ENCODE measurements at regions not wholly inside any gene's neighbourhood (a gene's known extent, or its start where the extent isn't known, plus 50 kb on each side); places are given as distances from the start of the nearest gene placed in this dataset.
"Not testable (repeated sequence)": the region's sequence is repeated elsewhere in the genome, so short reads cannot be mapped to it uniquely, and the experiment has no call there.

- H3K27me3 ChIP-seq; H3K9me3 ChIP-seq (replicated peaks); H3K4me1 ChIP-seq; H3K36me3 ChIP-seq; H3K4me3 ChIP-seq; H3K27ac ChIP-seq: not testable (repeated sequence)
- peak in 1 of 2 experiments; percentile 20 for DNase-seq
Observed at GRCh38 chr6:168991695-168992094, 262.0 kb downstream of the THBS2 start.

- H3K27ac ChIP-seq = no peak overlapping the region
- peaks cover 4% of the 10 kb centered on the region; the same call in 1 of the 2 replicates for H3K4me1 ChIP-seq
- no peaks in the 10 kb centered on the region for H3K9me3 ChIP-seq (replicated peaks)
- no peak for DNase-seq
- H3K36me3 ChIP-seq = no peaks in the 10 kb centered on the region
- H3K4me3 ChIP-seq = no peak overlapping the region
- H3K27me3 ChIP-seq = no peaks in the 10 kb centered on the region
Observed at GRCh38 chr6:168990019-168990751, 263.5 kb downstream of the THBS2 start.

GRCh38 chr6:168989421-168989820, 264.2 kb downstream of the THBS2 start:
- no peak for DNase-seq

GRCh38 chr6:168988801-168989200, 264.8 kb downstream of the THBS2 start:
- H3K27ac ChIP-seq = no peak overlapping the region
- H3K27me3 ChIP-seq = no peaks in the 10 kb centered on the region
- peaks cover 4% of the 10 kb centered on the region; the same call in 1 of the 2 replicates for H3K4me1 ChIP-seq
- H3K36me3 ChIP-seq = no peaks in the 10 kb centered on the region
- H3K4me3 ChIP-seq = no peak overlapping the region
- no peak for DNase-seq
- 0 out of 2 replicates have a peak, but pooled peaks cover 3% of the 10 kb centered on the region for H3K9me3 ChIP-seq (replicated peaks)

More at GRCh38 chr6:168989421-168989820, 264.2 kb downstream of the THBS2 start:
- Histone ChIP-seq H3K9me3 (replicated peaks) (no peaks in the 10 kb centered on the region), H3K4me1 (peaks cover 4% of the 10 kb centered on the region; the same call in 1 of the 2 replicates), H3K27me3 (no peaks in the 10 kb centered on the region), H3K4me3 (no peak overlapping the region), H3K27ac (no peak overlapping the region), H3K36me3 (no peaks in the 10 kb centered on the region)

- H3K27me3 ChIP-seq = no peaks in the 10 kb centered on the region
- no peaks in the 10 kb centered on the region for H3K36me3 ChIP-seq
- H3K9me3 ChIP-seq (replicated peaks) = 0 out of 2 replicates have a peak, but pooled peaks cover 3% of the 10 kb centered on the region
- no peak for DNase-seq
- H3K27ac ChIP-seq = no peak overlapping the region
- no peak overlapping the region for H3K4me3 ChIP-seq
- H3K4me1 ChIP-seq = peaks cover 4% of the 10 kb centered on the region; the same call in 1 of the 2 replicates
Observed at GRCh38 chr6:168988280-168988679, 265.4 kb downstream of the THBS2 start.

- H3K27ac ChIP-seq = no peak overlapping the region
- H3K4me1 ChIP-seq = no peaks in the 10 kb centered on the region
- no peak for DNase-seq
- H3K36me3 ChIP-seq = no peaks in the 10 kb centered on the region
- H3K9me3 ChIP-seq (replicated peaks) = peaks cover 11% of the 10 kb centered on the region
- H3K27me3 ChIP-seq = no peaks in the 10 kb centered on the region
- no peak overlapping the region for H3K4me3 ChIP-seq
Observed at GRCh38 chr6:168985705-168986104, 267.9 kb downstream of the THBS2 start.

GRCh38 chr6:168983925-168984324, 269.7 kb downstream of the THBS2 start:
- Histone ChIP-seq H3K36me3 (no peaks in the 10 kb centered on the region), H3K27ac (no peak overlapping the region), H3K9me3 (replicated peaks) (peaks cover 25% of the 10 kb centered on the region), H3K4me3 (no peak overlapping the region), H3K27me3 (no peaks in the 10 kb centered on the region), H3K4me1 (no peaks in the 10 kb centered on the region)
- no peak for DNase-seq

- no peak overlapping the region for H3K4me3 ChIP-seq
- no peaks in the 10 kb centered on the region for H3K4me1 ChIP-seq
- H3K27ac ChIP-seq = no peak overlapping the region
- peaks cover 25% of the 10 kb centered on the region for H3K9me3 ChIP-seq (replicated peaks)
- DNase-seq = no peak
- H3K36me3 ChIP-seq = no peaks in the 10 kb centered on the region
- no peaks in the 10 kb centered on the region for H3K27me3 ChIP-seq
Observed at GRCh38 chr6:168981187-168981586, 272.5 kb downstream of the THBS2 start.

- DNase-seq = no peak
- Histone ChIP-seq H3K4me1 (no peaks in the 10 kb centered on the region), H3K36me3 (no peaks in the 10 kb centered on the region), H3K27me3 (no peaks in the 10 kb centered on the region), H3K4me3 (no peak overlapping the region), H3K9me3 (replicated peaks) (peaks cover 25% of the 10 kb centered on the region), H3K27ac (no peak overlapping the region)
Observed at GRCh38 chr6:168979254-168979653, 274.4 kb downstream of the THBS2 start.

GRCh38 chr6:168972128-168972527, 281.5 kb downstream of the THBS2 start:
- no peak for DNase-seq
- H3K4me1 ChIP-seq = peaks cover 39% of the 10 kb centered on the region
- peak overlapping the region; percentile 43 for H3K27ac ChIP-seq
- H3K4me3 ChIP-seq = no peak overlapping the region
- no peaks in the 10 kb centered on the region; the same call in 1 of the 2 replicates for H3K9me3 ChIP-seq (replicated peaks)
- no peaks in the 10 kb centered on the region for H3K36me3 ChIP-seq
- H3K27me3 ChIP-seq = no peaks in the 10 kb centered on the region

GRCh38 chr6:168971549-168971948, 282.1 kb downstream of the THBS2 start:
- H3K27ac ChIP-seq = peak overlapping the region; percentile 43
- DNase-seq = peak in 1 of 2 experiments; percentile 32
- H3K9me3 ChIP-seq (replicated peaks) = peaks cover 5% of the 10 kb centered on the region

GRCh38 chr6:168968801-168969200, 284.8 kb downstream of the THBS2 start:
- Histone ChIP-seq H3K36me3 (no peaks in the 10 kb centered on the region), H3K4me3 (no peak overlapping the region), H3K9me3 (replicated peaks) (peaks cover 19% of the 10 kb centered on the region), H3K27ac (peak overlapping the region; percentile 98), H3K27me3 (no peaks in the 10 kb centered on the region), H3K4me1 (peaks cover 48% of the 10 kb centered on the region)
- DNase-seq = peak in 1 of 2 experiments; percentile 25

More at GRCh38 chr6:168971549-168971948, 282.1 kb downstream of the THBS2 start:
- Histone ChIP-seq H3K27me3 (no peaks in the 10 kb centered on the region), H3K4me3 (no peak overlapping the region), H3K4me1 (peaks cover 44% of the 10 kb centered on the region), H3K36me3 (no peaks in the 10 kb centered on the region)

- Histone ChIP-seq H3K4me3 (no peak overlapping the region), H3K4me1 (peaks cover 48% of the 10 kb centered on the region), H3K27ac (peak overlapping the region; percentile 98), H3K9me3 (replicated peaks) (peaks cover 19% of the 10 kb centered on the region), H3K36me3 (no peaks in the 10 kb centered on the region), H3K27me3 (no peaks in the 10 kb centered on the region)
- DNase-seq = peak; percentile 97 to 99
Observed at GRCh38 chr6:168968228-168968627, 285.4 kb downstream of the THBS2 start.

- Histone ChIP-seq H3K9me3 (replicated peaks) (peaks cover 19% of the 10 kb centered on the region), H3K27ac (peak overlapping the region; percentile 98), H3K4me1 (peaks cover 42% of the 10 kb centered on the region), H3K4me3 (no peak overlapping the region), H3K36me3 (no peaks in the 10 kb centered on the region), H3K27me3 (no peaks in the 10 kb centered on the region)
- peak in 1 of 2 experiments; percentile 59 for DNase-seq
Observed at GRCh38 chr6:168967281-168967925, 286.2 kb downstream of the THBS2 start.

- no peak overlapping the region for H3K27ac ChIP-seq
- peaks cover 19% of the 10 kb centered on the region for H3K9me3 ChIP-seq (replicated peaks)
- no peaks in the 10 kb centered on the region for H3K27me3 ChIP-seq
- H3K4me1 ChIP-seq = peaks cover 36% of the 10 kb centered on the region
- H3K4me3 ChIP-seq = no peak overlapping the region
- no peak for DNase-seq
- no peaks in the 10 kb centered on the region for H3K36me3 ChIP-seq
Observed at GRCh38 chr6:168964138-168964835, 289.4 kb downstream of the THBS2 start.

Measured in SJCRH30 (cell line).